SU-DHL-6 (cell line): ENCODE measurements at regions not wholly inside any gene's neighbourhood (a gene's known extent, or its start where the extent isn't known, plus 50 kb on each side); places are given as distances from the start of the nearest gene placed in this dataset.
"Not testable (repeated sequence)": the region's sequence is repeated elsewhere in the genome, so short reads cannot be mapped to it uniquely, and the experiment has no call there.

Experiments used
- H2AFZ ChIP-seq: fragments of 200-600 bp; sonication (generic); 2 replicates; pipeline ENCODE4 v1.6.1; 2014; ENCODE audit warnings: low read depth, mild to moderate bottlenecking, moderate library complexity, mixed read lengths, antibody characterized with exemption, low read length; ENCODE audit not compliant: severe bottlenecking
- H3F3A ChIP-seq: fragments of 200-600 bp; shearing (Covaris generic); 2 replicates; pipeline ENCODE4 v1.6.0; 2016; ENCODE audit warnings: antibody characterized with exemption, mild to moderate bottlenecking; ENCODE audit not compliant: insufficient read depth
- H3K27ac ChIP-seq: fragments of 200-600 bp; sonication (generic); 2 replicates; pipeline ENCODE4 v1.5.1; 2016; ENCODE audit warnings: low read depth, mild to moderate bottlenecking, low read length, moderate library complexity, mixed read lengths
- H3K27me3 ChIP-seq: fragments of 200-600 bp; sonication (generic), shearing (Covaris generic); 2 replicates; pipeline ENCODE4 v1.6.0; 2014; ENCODE audit warnings: mild to moderate bottlenecking, low read length
- H3K36me3 ChIP-seq: fragments of 200-600 bp; sonication (generic); 2 replicates; pipeline ENCODE4 v1.6.1; 2014; ENCODE audit warnings: mild to moderate bottlenecking, low read length, mixed read lengths
- H3K4me2 ChIP-seq: fragments of 300-600, 200-600 bp; shearing (Covaris generic), sonication (generic); 2 replicates; pipeline ENCODE4 v1.6.0; 2014; ENCODE audit warnings: low read length, low read depth, mild to moderate bottlenecking; ENCODE audit not compliant: poor library complexity, severe bottlenecking
- H3K4me3 ChIP-seq: fragments of 200-600 bp; sonication (generic); 2 replicates; pipeline ENCODE4 v1.5.1; 2014; ENCODE audit warnings: antibody characterized with exemption, low read length, mild to moderate bottlenecking, mixed read lengths; ENCODE audit not compliant: insufficient read depth, poor library complexity, severe bottlenecking
- H3K79me2 ChIP-seq: fragments of 200-600 bp; sonication (generic); 2 replicates; pipeline ENCODE4 v1.6.1; 2014; ENCODE audit warnings: mild to moderate bottlenecking, low read length, moderate library complexity; ENCODE audit not compliant: insufficient read depth
- H3K9ac ChIP-seq: fragments of 200-600 bp; sonication (generic); 2 replicates; pipeline ENCODE4 v1.7.0; 2014; ENCODE audit warnings: mild to moderate bottlenecking, low read length
- H3K9me2 ChIP-seq: fragments of 200-600 bp; sonication (generic); replicated peaks from 2 replicates; pipeline ENCODE4 v1.6.1; 2014; ENCODE audit warnings: low read length; ENCODE audit not compliant: insufficient read depth
- H3K9me3 ChIP-seq: fragments of 200-600 bp; sonication (generic); 2 replicates; pipeline ENCODE4 v1.6.1; 2014; ENCODE audit warnings: low read length, mixed read lengths; ENCODE audit not compliant: insufficient read depth
- H4K20me1 ChIP-seq: fragments of 200-600 bp; sonication (generic); 2 replicates; pipeline ENCODE4 v1.6.1; 2014; ENCODE audit warnings: low read depth, mild to moderate bottlenecking, antibody characterized with exemption, low read length, moderate library complexity, mixed read lengths
- CTCF ChIP-seq: fragments of 200-600 bp; sonication (generic); IDR thresholded peaks from one replicate; pipeline ENCODE4 v1.5.1; 2017; ENCODE audit warnings: antibody characterized with exemption, mild to moderate bottlenecking, low read length, moderate library complexity; ENCODE audit not compliant: insufficient read depth, poor library complexity, severe bottlenecking
- EZH2phosphoT487 ChIP-seq: fragments of 200-600 bp; sonication (generic), shearing (Covaris generic); conservative IDR thresholded peaks from 2 replicates; pipeline ENCODE4 v1.6.1; 2018; ENCODE audit warnings: mild to moderate bottlenecking, antibody characterized with exemption, low read length, moderate library complexity, mixed read lengths

- Histone ChIP-seq H3K9me2 (no peaks in the 10 kb centered on the region), H3K27ac (no peak overlapping the region), H2AFZ (no peak overlapping the region), H4K20me1 (no peaks in the 10 kb centered on the region), H3F3A (no peaks in the 10 kb centered on the region), H3K4me3 (no peak overlapping the region), H3K9me3 (no peaks in the 10 kb centered on the region), H3K9ac (no peak overlapping the region), H3K4me2 (no peak overlapping the region), H3K27me3 (no peaks in the 10 kb centered on the region), H3K36me3 (no peaks in the 10 kb centered on the region), H3K79me2 (no peaks in the 10 kb centered on the region)
- no peak for TF ChIP-seq CTCF
- TF ChIP-seq EZH2phosphoT487 = no peak
These were observed 113.3 kb upstream of the CDYL start for GRCh38 chr6:4662886-4663285.

- no peaks in the 10 kb centered on the region for H3K9me3 ChIP-seq
- no peak overlapping the region for H3K4me2 ChIP-seq
- no peaks in the 10 kb centered on the region for H3K9me2 ChIP-seq
- H3K4me3 ChIP-seq = no peak overlapping the region
- H3K9ac ChIP-seq = no peak overlapping the region
- no peak for TF ChIP-seq CTCF
- no peak for TF ChIP-seq EZH2phosphoT487
- H4K20me1 ChIP-seq = no peaks in the 10 kb centered on the region
- no peak overlapping the region for H2AFZ ChIP-seq
- no peak overlapping the region for H3K27ac ChIP-seq
- H3K36me3 ChIP-seq = no peaks in the 10 kb centered on the region
- H3K27me3 ChIP-seq = no peaks in the 10 kb centered on the region
- H3F3A ChIP-seq = no peaks in the 10 kb centered on the region
- H3K79me2 ChIP-seq = no peaks in the 10 kb centered on the region
These were observed 114.8 kb upstream of the CDYL start for GRCh38 chr6:4661391-4661790.

GRCh38 chr6:4660377-4661321 lies 115.6 kb upstream of the CDYL start:
- Histone ChIP-seq H3F3A (no peaks in the 10 kb centered on the region), H3K4me3 (no peak overlapping the region), H3K36me3 (no peaks in the 10 kb centered on the region), H3K9me3 (no peaks in the 10 kb centered on the region), H3K27ac (no peak overlapping the region), H3K9ac (no peak overlapping the region), H3K79me2 (no peaks in the 10 kb centered on the region), H4K20me1 (no peaks in the 10 kb centered on the region), H3K4me2 (no peak overlapping the region), H3K27me3 (no peaks in the 10 kb centered on the region), H2AFZ (no peak overlapping the region), H3K9me2 (no peaks in the 10 kb centered on the region)
- no peak for TF ChIP-seq CTCF
- no peak for TF ChIP-seq EZH2phosphoT487

GRCh38 chr6:4659719-4660118 lies 116.5 kb upstream of the CDYL start:
- not testable (repeated sequence) for H3K27me3 ChIP-seq, H3K4me2 ChIP-seq

More at GRCh38 chr6:4659719-4660118, 116.5 kb upstream of the CDYL start:
- H3K36me3 ChIP-seq, H3K4me3 ChIP-seq, H3K9ac ChIP-seq, H3K27ac ChIP-seq, H4K20me1 ChIP-seq, H2AFZ ChIP-seq, H3K79me2 ChIP-seq, H3K9me3 ChIP-seq, H3K9me2 ChIP-seq, H3F3A ChIP-seq: not testable (repeated sequence)
